NCI-H146 treated with DMSO at 0.1 percent for 48 hours (cell line): ENCODE measurements at regions not wholly inside any gene's neighbourhood (a gene's known extent, or its start where the extent isn't known, plus 50 kb on each side); places are given as distances from the start of the nearest gene placed in this dataset.
"Not testable (repeated sequence)": the region's sequence is repeated elsewhere in the genome, so short reads cannot be mapped to it uniquely, and the experiment has no call there.

ENCODE experiments used
- DNase-seq: peaks from one replicate; lab custom pipeline; 2025; ENCODE audit not compliant: unreplicated experiment; lab: John Stamatoyannopoulos, UW

- not testable (repeated sequence) for DNase-seq
Observed at GRCh38 chr5:20890936-20891335, 902.9 kb upstream of the CDH18 start.

GRCh38 chr5:20875726-20876125, 887.7 kb upstream of the CDH18 start:
- DNase-seq, result not testable (repeated sequence)

GRCh38 chr5:20865892-20866291, 877.9 kb upstream of the CDH18 start:
- not testable (repeated sequence) for DNase-seq

GRCh38 chr5:20833081-20833627, 845.2 kb upstream of the CDH18 start:
- no peak for DNase-seq

GRCh38 chr5:20832204-20833080, 844.4 kb upstream of the CDH18 start:
- no peak for DNase-seq

- not testable (repeated sequence) for DNase-seq
Observed at GRCh38 chr5:20825951-20826350, 838.0 kb upstream of the CDH18 start.

- DNase-seq, result not testable (repeated sequence)
Observed at GRCh38 chr5:20797216-20797615, 809.2 kb upstream of the CDH18 start.

- not testable (repeated sequence) for DNase-seq
Observed at GRCh38 chr5:20784755-20785154, 796.8 kb upstream of the CDH18 start.

- not testable (repeated sequence) for DNase-seq
Observed at GRCh38 chr5:20783484-20783883, 795.5 kb upstream of the CDH18 start.

- not testable (repeated sequence) for DNase-seq
Observed at GRCh38 chr5:20771338-20771737, 783.3 kb upstream of the CDH18 start.

- DNase-seq, result not testable (repeated sequence)
Observed at GRCh38 chr5:20765074-20765473, 777.1 kb upstream of the CDH18 start.

- DNase-seq, result not testable (repeated sequence)
Observed at GRCh38 chr5:20759459-20759858, 771.5 kb upstream of the CDH18 start.

- not testable (repeated sequence) for DNase-seq
Observed at GRCh38 chr5:20752179-20752578, 764.2 kb upstream of the CDH18 start.

- not testable (repeated sequence) for DNase-seq
Observed at GRCh38 chr5:20735715-20736114, 747.7 kb upstream of the CDH18 start.

- not testable (repeated sequence) for DNase-seq
Observed at GRCh38 chr5:20732223-20732622, 744.2 kb upstream of the CDH18 start.

- not testable (repeated sequence) for DNase-seq
Observed at GRCh38 chr5:20721286-20721685, 733.3 kb upstream of the CDH18 start.

GRCh38 chr5:20711520-20712155, 723.6 kb upstream of the CDH18 start:
- DNase-seq, result not testable (repeated sequence)

- not testable (repeated sequence) for DNase-seq
Observed at GRCh38 chr5:20707634-20708033, 719.6 kb upstream of the CDH18 start.

GRCh38 chr5:20694121-20694520, 706.1 kb upstream of the CDH18 start:
- DNase-seq, result no peak

- DNase-seq, result no peak
Observed at GRCh38 chr5:20692913-20693312, 704.9 kb upstream of the CDH18 start.

GRCh38 chr5:20683241-20683940, 695.4 kb upstream of the CDH18 start:
- DNase-seq, result no peak
